ENCODE measurements at regions not wholly inside any gene's neighbourhood (a gene's known extent, or its start where the extent isn't known, plus 50 kb on each side); places are given as distances from the start of the nearest gene placed in this dataset.

GRCh38 chr6:94845742-94846141 is 731.6 kb upstream of the MANEA start:
- no peaks in the 10 kb centered on the region for H3K36me3 ChIP-seq (replicated peaks; ENCODE audit: insufficient read depth, low read depth)
- no peaks in the 10 kb centered on the region for H3K4me1 ChIP-seq (ENCODE audit: insufficient read depth)
- H3K4me2 ChIP-seq, result no peak overlapping the region
- no peak overlapping the region for H3K4me3 ChIP-seq
- H3K9me2 ChIP-seq (replicated peaks; ENCODE audit: insufficient read depth), result no peaks in the 10 kb centered on the region
- no peak for TF ChIP-seq EZH2phosphoT487 (IDR thresholded peaks at IDR 0.05; ENCODE audit: low read depth, severe bottlenecking, unreplicated experiment)
- TF ChIP-seq EZH2 (IDR thresholded peaks at IDR 0.05; ENCODE audit: borderline replicate concordance), result no peak
- TF ChIP-seq CTCF (IDR thresholded peaks at IDR 0.05; ENCODE audit: poor library complexity), result no peak
- no peaks in the 10 kb centered on the region for H3K9me3 ChIP-seq (ENCODE audit: low read depth)
- 80% methylated on average over 1 of the region's 1 CpG for WGBS (ENCODE audit: low lambda C conversion rate, missing lambda C conversion rate)
- DNase-seq (ENCODE audit: low spot score), result no peak
- no peak overlapping the region for H3K27ac ChIP-seq
- H3K27me3 ChIP-seq, result no peaks in the 10 kb centered on the region
- no peak overlapping the region for H2AFZ ChIP-seq
- H4K20me1 ChIP-seq (ENCODE audit: insufficient read depth, poor library complexity, severe bottlenecking), result no peaks in the 10 kb centered on the region
- H3K79me2 ChIP-seq, result no peaks in the 10 kb centered on the region

GRCh38 chr6:94835264-94835663 is 742.1 kb upstream of the MANEA start:
- H4K20me1 ChIP-seq (ENCODE audit: insufficient read depth, poor library complexity, severe bottlenecking), result no peaks in the 10 kb centered on the region
- H3K27ac ChIP-seq, result no peak overlapping the region
- H3K79me2 ChIP-seq, result no peaks in the 10 kb centered on the region
- H3K9me3 ChIP-seq (ENCODE audit: low read depth), result no peaks in the 10 kb centered on the region
- no peaks in the 10 kb centered on the region for H3K4me1 ChIP-seq (ENCODE audit: insufficient read depth)
- TF ChIP-seq CTCF (IDR thresholded peaks at IDR 0.05; ENCODE audit: poor library complexity), result no peak
- TF ChIP-seq EZH2 (IDR thresholded peaks at IDR 0.05; ENCODE audit: borderline replicate concordance), result no peak
- no peak for TF ChIP-seq EZH2phosphoT487 (IDR thresholded peaks at IDR 0.05; ENCODE audit: low read depth, severe bottlenecking, unreplicated experiment)
- H3K4me2 ChIP-seq, result no peak overlapping the region
- DNase-seq (ENCODE audit: low spot score), result no peak
- H3K36me3 ChIP-seq (replicated peaks; ENCODE audit: insufficient read depth, low read depth), result no peaks in the 10 kb centered on the region
- no peaks in the 10 kb centered on the region for H3K9me2 ChIP-seq (replicated peaks; ENCODE audit: insufficient read depth)
- no peak overlapping the region for H3K4me3 ChIP-seq
- H2AFZ ChIP-seq, result no peak overlapping the region
- no peaks in the 10 kb centered on the region for H3K27me3 ChIP-seq

GRCh38 chr6:94813806-94814205 is 763.5 kb upstream of the MANEA start:
- H4K20me1 ChIP-seq (ENCODE audit: insufficient read depth, poor library complexity, severe bottlenecking), result no peaks in the 10 kb centered on the region
- H3K36me3 ChIP-seq (replicated peaks; ENCODE audit: insufficient read depth, low read depth), result no peaks in the 10 kb centered on the region
- H3K9me3 ChIP-seq (ENCODE audit: low read depth), result no peaks in the 10 kb centered on the region
- H3K4me1 ChIP-seq (ENCODE audit: insufficient read depth), result no peaks in the 10 kb centered on the region
- no peak overlapping the region for H2AFZ ChIP-seq
- H3K9me2 ChIP-seq (replicated peaks; ENCODE audit: insufficient read depth), result no peaks in the 10 kb centered on the region
- DNase-seq (ENCODE audit: low spot score), result no peak
- no peak overlapping the region for H3K4me3 ChIP-seq
- H3K27ac ChIP-seq, result no peak overlapping the region
- TF ChIP-seq EZH2 (IDR thresholded peaks at IDR 0.05; ENCODE audit: borderline replicate concordance) (no peak), CTCF (IDR thresholded peaks at IDR 0.05; ENCODE audit: poor library complexity) (no peak), EZH2phosphoT487 (IDR thresholded peaks at IDR 0.05; ENCODE audit: low read depth, severe bottlenecking, unreplicated experiment) (no peak)
- no peak overlapping the region for H3K4me2 ChIP-seq
- H3K27me3 ChIP-seq, result no peaks in the 10 kb centered on the region
- no peaks in the 10 kb centered on the region for H3K79me2 ChIP-seq

- Histone ChIP-seq H3K27ac (no peak overlapping the region), H3K4me3 (no peak overlapping the region), H3K36me3 (replicated peaks; ENCODE audit: insufficient read depth, low read depth) (no peaks in the 10 kb centered on the region), H3K27me3 (no peaks in the 10 kb centered on the region), H3K9me3 (ENCODE audit: low read depth) (no peaks in the 10 kb centered on the region), H2AFZ (no peak overlapping the region), H3K79me2 (no peaks in the 10 kb centered on the region), H3K9me2 (replicated peaks; ENCODE audit: insufficient read depth) (no peaks in the 10 kb centered on the region), H4K20me1 (ENCODE audit: insufficient read depth, poor library complexity, severe bottlenecking) (no peaks in the 10 kb centered on the region), H3K4me1 (ENCODE audit: insufficient read depth) (no peaks in the 10 kb centered on the region), H3K4me2 (no peak overlapping the region)
- WGBS (ENCODE audit: low lambda C conversion rate, missing lambda C conversion rate), result 98% methylated on average over 3 of the region's 3 CpGs
- DNase-seq (ENCODE audit: low spot score), result no peak
- no peak for TF ChIP-seq EZH2phosphoT487 (IDR thresholded peaks at IDR 0.05; ENCODE audit: low read depth, severe bottlenecking, unreplicated experiment)
- no peak for TF ChIP-seq EZH2 (IDR thresholded peaks at IDR 0.05; ENCODE audit: borderline replicate concordance)
- no peak for TF ChIP-seq CTCF (IDR thresholded peaks at IDR 0.05; ENCODE audit: poor library complexity)
Observed at GRCh38 chr6:94801344-94801743, 776.0 kb upstream of the MANEA start.
